MCF 10A (cell line): ENCODE measurements at regions not wholly inside any gene's neighbourhood (a gene's known extent, or its start where the extent isn't known, plus 50 kb on each side); places are given as distances from the start of the nearest gene placed in this dataset.

Source experiments
- BruUV-seq: library from RNA; stranded (reverse); fragments of 400-500 nt; replicated peaks from 2 replicates; lab custom pipeline; 2021; lab: Mats Ljungman, UMichigan
- CTCF ChIA-PET: fragments of 300-600 bp; sonication (Branson Sonifier 250); formaldehyde crosslinking; extraction: SDS; loops from one replicate; lab custom pipeline; 2021; ENCODE audit warnings: antibody characterized with exemption, inconsistent platforms; lab: Yijun Ruan, JAX
- POLR2A ChIA-PET: fragments of 300-600, 350-650 bp; sonication (Branson Sonifier 250); formaldehyde crosslinking; extraction: SDS; loops from one replicate; lab custom pipeline; 2020; ENCODE audit warnings: antibody characterized with exemption, inconsistent platforms; lab: Yijun Ruan, JAX
- DNase-seq: peaks from one replicate; pipeline ENCODE4 v3.0.0-alpha.2; 2018; ENCODE audit not compliant: unreplicated experiment
- H3K27ac Mint-ChIP-seq: one replicate; pipeline ENCODE4 v1.8.0; 2022; ENCODE audit warnings: mild to moderate bottlenecking, low read depth, mixed read lengths; ENCODE audit not compliant: unreplicated experiment
- H3K27me3 Mint-ChIP-seq: one replicate; pipeline ENCODE4 v1.8.0; 2022; ENCODE audit warnings: mixed read lengths; ENCODE audit not compliant: insufficient read depth, unreplicated experiment
- H3K36me3 Mint-ChIP-seq: one replicate; pipeline ENCODE4 v1.8.0; 2022; ENCODE audit warnings: mild to moderate bottlenecking, moderate library complexity, mixed read lengths; ENCODE audit not compliant: insufficient read depth, unreplicated experiment
- H3K4me1 Mint-ChIP-seq: one replicate; pipeline ENCODE4 v1.8.0; 2022; ENCODE audit warnings: mixed read lengths; ENCODE audit not compliant: insufficient read depth, unreplicated experiment
- H3K4me3 Mint-ChIP-seq: one replicate; pipeline ENCODE4 v1.8.0; 2022; ENCODE audit warnings: mild to moderate bottlenecking, moderate library complexity, mixed read lengths; ENCODE audit not compliant: unreplicated experiment
- H3K9me3 Mint-ChIP-seq: one replicate; pipeline ENCODE4 v1.8.0; 2022; ENCODE audit warnings: mixed read lengths; ENCODE audit not compliant: unreplicated experiment
- intact Hi-C: fragments of 100-400 bp; cut with micrococcal nuclease; formaldehyde crosslinking; loops from 2 replicates; pipeline ENCODE4 v1.14.1; 2022
- TF ChIP-seq, protein P1 (sequence below): fragments of 200-600 bp; IDR thresholded peaks from one replicate; pipeline ENCODE4 v1.8.0; 2022; ENCODE audit warnings: antibody characterized with exemption, mild to moderate bottlenecking; ENCODE audit not compliant: unreplicated experiment

DNA sequence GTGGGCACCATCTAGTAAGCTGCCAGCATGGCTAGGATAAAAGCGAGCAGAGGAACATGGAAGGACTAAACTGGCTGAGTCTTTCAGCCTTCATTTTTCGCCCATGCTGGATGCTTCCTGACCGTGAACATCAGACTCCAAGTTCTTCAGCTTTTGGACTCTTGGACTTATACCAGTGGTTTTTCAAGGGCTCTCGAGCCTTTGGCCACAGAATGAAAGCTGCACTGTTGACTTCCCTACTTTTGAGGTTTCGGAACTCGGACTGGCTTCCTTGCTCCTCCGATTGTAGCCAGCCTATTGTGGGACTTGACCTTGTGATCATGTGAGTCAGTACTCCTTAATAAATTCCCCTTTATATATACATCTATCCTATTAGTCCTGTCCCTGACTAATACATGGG, 785.1 kb upstream of the SLITRK6 start:
- no peaks in the 10 kb centered on the region for H3K27me3 Mint-ChIP-seq
- no peak overlapping the region for H3K4me3 Mint-ChIP-seq
- H3K27ac Mint-ChIP-seq, result no peak overlapping the region
- TF ChIP-seq, protein P1, sequence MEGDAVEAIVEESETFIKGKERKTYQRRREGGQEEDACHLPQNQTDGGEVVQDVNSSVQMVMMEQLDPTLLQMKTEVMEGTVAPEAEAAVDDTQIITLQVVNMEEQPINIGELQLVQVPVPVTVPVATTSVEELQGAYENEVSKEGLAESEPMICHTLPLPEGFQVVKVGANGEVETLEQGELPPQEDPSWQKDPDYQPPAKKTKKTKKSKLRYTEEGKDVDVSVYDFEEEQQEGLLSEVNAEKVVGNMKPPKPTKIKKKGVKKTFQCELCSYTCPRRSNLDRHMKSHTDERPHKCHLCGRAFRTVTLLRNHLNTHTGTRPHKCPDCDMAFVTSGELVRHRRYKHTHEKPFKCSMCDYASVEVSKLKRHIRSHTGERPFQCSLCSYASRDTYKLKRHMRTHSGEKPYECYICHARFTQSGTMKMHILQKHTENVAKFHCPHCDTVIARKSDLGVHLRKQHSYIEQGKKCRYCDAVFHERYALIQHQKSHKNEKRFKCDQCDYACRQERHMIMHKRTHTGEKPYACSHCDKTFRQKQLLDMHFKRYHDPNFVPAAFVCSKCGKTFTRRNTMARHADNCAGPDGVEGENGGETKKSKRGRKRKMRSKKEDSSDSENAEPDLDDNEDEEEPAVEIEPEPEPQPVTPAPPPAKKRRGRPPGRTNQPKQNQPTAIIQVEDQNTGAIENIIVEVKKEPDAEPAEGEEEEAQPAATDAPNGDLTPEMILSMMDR, result no peak
- H3K9me3 Mint-ChIP-seq, result no peaks in the 10 kb centered on the region
- no peaks in the 10 kb centered on the region for H3K36me3 Mint-ChIP-seq
- ChIA-PET POLR2A (no interaction called here), CTCF (interaction anchor here (0.6 kb wide), 1 partner anchor 1267 kb away, joined by 4 read pairs; no protein-coding TSS in a partner anchor)
- intact Hi-C loops, result no loop called here
- no peak for DNase-seq
- no TSS peak for BruUV-seq
- no peaks in the 10 kb centered on the region for H3K4me1 Mint-ChIP-seq

DNA sequence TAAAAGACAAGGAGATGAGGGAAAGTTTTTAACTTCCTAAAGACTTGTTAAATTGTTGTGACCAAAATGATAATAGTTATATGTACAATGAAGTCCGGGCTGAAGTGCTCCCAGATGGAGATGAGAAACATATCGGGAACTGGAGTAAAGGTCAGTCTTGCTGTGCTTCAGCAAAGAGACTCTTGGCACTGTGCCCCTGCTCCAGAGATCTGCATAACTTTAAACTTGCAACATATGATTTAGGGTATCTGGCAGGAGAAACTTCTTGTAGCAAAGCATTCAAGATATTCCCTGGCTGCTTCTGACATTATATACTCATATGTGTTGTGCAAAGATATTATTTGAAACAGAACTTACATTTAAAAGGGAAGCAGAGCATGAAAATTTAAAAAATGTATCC, 786.6 kb upstream of the SLITRK6 start:
- POLR2A ChIA-PET, result no interaction called here
- no peaks in the 10 kb centered on the region for H3K36me3 Mint-ChIP-seq
- no peak overlapping the region for H3K4me3 Mint-ChIP-seq
- H3K9me3 Mint-ChIP-seq, result no peaks in the 10 kb centered on the region
- TF ChIP-seq, protein P1, result no peak
- BruUV-seq, result no TSS peak
- DNase-seq, result peak; percentile 53
- H3K4me1 Mint-ChIP-seq, result no peaks in the 10 kb centered on the region
- intact Hi-C loops, result no loop called here
- no peak overlapping the region for H3K27ac Mint-ChIP-seq
- no peaks in the 10 kb centered on the region for H3K27me3 Mint-ChIP-seq
- CTCF ChIA-PET, result no interaction called here

DNA sequence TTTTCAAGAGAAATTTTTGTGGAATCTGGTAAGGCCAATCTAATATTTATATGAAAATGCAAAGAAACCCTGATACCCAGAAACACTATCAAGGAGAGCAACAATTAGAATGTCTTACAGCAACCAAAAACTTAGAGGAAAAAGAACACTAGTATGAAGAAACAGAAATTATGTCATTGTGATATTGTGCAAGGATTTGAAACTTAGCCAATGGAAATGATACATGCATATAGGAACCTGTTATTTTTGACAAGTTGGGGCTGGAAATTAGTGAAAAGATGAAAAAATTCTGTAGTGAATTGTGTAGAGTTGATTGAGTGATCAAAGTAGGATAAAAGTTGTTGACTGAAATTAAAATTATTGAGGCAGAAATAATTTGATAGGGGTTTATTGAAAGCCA, 792.6 kb upstream of the SLITRK6 start:
- Mint-ChIP-seq H3K4me3 (no peak overlapping the region), H3K4me1 (peaks cover 6% of the 10 kb centered on the region), H3K36me3 (no peaks in the 10 kb centered on the region), H3K9me3 (no peaks in the 10 kb centered on the region), H3K27me3 (no peaks in the 10 kb centered on the region), H3K27ac (no peak overlapping the region)
- POLR2A ChIA-PET, result no interaction called here
- peak; percentile 76 for DNase-seq
- BruUV-seq, result no TSS peak
- intact Hi-C loops, result no loop called here
- CTCF ChIA-PET, result no interaction called here
- TF ChIP-seq, protein P1, result no peak

GRCh38 chr13:86601351-86601750, 802.1 kb upstream of the SLITRK6 start:
- intact Hi-C loops, result no loop called here
- H3K36me3 Mint-ChIP-seq, result no peaks in the 10 kb centered on the region
- peak; percentile 18 for DNase-seq

More at GRCh38 chr13:86601351-86601750, 802.1 kb upstream of the SLITRK6 start:
- TF ChIP-seq, protein P1, result no peak
- CTCF ChIA-PET, result no interaction called here
- H3K27me3 Mint-ChIP-seq, result no peaks in the 10 kb centered on the region
- no peak overlapping the region for H3K27ac Mint-ChIP-seq
- H3K9me3 Mint-ChIP-seq, result no peaks in the 10 kb centered on the region
- POLR2A ChIA-PET, result no interaction called here
- peaks cover 6% of the 10 kb centered on the region for H3K4me1 Mint-ChIP-seq
- BruUV-seq, result no TSS peak
- no peak overlapping the region for H3K4me3 Mint-ChIP-seq
